ENCODE measurements at regions not wholly inside any gene's neighbourhood (a gene's known extent, or its start where the extent isn't known, plus 50 kb on each side); places are given as distances from the start of the nearest gene placed in this dataset.

GRCh38 chr11:28777126-28777525 lies 668.9 kb downstream of the METTL15 start:
- no peaks in the 10 kb centered on the region for H3K27me3 Mint-ChIP-seq (ENCODE audit: low read depth, unreplicated experiment)
- Histone ChIP-seq H3K36me3 (ENCODE audit: insufficient read depth, low read length) (no peaks in the 10 kb centered on the region), H3K4me1 (ENCODE audit: insufficient read depth, low read length) (no peaks in the 10 kb centered on the region), H3K9ac (ENCODE audit: low read length) (no peak overlapping the region), H3K9me3 (ENCODE audit: insufficient read depth, low read depth, low read length) (peaks cover 5% of the 10 kb centered on the region), H3K27ac (ENCODE audit: low read depth, low read length) (no peak overlapping the region), H3K4me2 (ENCODE audit: low read length) (no peak overlapping the region), H2AFZ (ENCODE audit: low read depth, low read length) (no peak overlapping the region), H3K79me2 (ENCODE audit: insufficient read depth, low read length) (no peaks in the 10 kb centered on the region), H3K27me3 (ENCODE audit: insufficient read depth, low read length) (no peaks in the 10 kb centered on the region), H3K4me3 (ENCODE audit: insufficient read depth, low read depth, low read length) (no peak overlapping the region), H4K20me1 (ENCODE audit: insufficient read depth, low read length) (no peaks in the 10 kb centered on the region)
- DNase-seq (ENCODE audit: low read depth), result no peak
- FAIRE-seq, result no peak
- no peaks in the 10 kb centered on the region for H3K36me3 Mint-ChIP-seq (ENCODE audit: low read depth, unreplicated experiment)
- no peak for TF ChIP-seq CTCF (IDR thresholded peaks at IDR 0.05; ENCODE audit: insufficient read depth, low read depth, low read length)
- TF ChIP-seq EZH2 (IDR thresholded peaks at IDR 0.05; ENCODE audit: insufficient read depth, low read length), result no peak
- H3K4me3 Mint-ChIP-seq (ENCODE audit: unreplicated experiment), result no peak overlapping the region
- no peaks in the 10 kb centered on the region for H3K4me1 Mint-ChIP-seq (ENCODE audit: low read depth, unreplicated experiment)
- peaks cover 2% of the 10 kb centered on the region for H3K9me3 Mint-ChIP-seq (ENCODE audit: unreplicated experiment)
- no peak overlapping the region for H3K27ac Mint-ChIP-seq (ENCODE audit: unreplicated experiment)

DNA sequence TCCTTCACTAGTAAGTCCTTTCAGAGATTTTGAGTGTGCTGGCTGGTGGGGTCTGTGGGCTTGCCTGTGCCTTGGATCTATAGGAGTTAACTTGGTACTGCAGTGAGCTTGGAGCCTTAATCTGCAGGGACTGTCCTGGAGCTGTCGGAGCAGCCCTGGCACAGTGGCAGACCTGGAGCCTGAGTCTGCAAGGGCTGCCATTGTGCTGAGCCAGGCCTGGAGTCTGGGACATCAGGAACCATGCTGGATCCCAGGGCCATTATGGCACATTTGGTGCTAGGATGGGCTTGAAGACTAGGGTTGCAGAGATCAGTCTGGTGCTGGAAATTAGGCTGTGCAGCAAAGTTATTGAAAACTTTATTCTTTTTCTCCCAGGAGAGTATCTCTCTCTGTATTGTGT lies 665.4 kb downstream of the METTL15 start:
- no peak overlapping the region for H3K4me3 ChIP-seq (ENCODE audit: insufficient read depth, low read depth, low read length)
- H4K20me1 ChIP-seq (ENCODE audit: insufficient read depth, low read length), result no peaks in the 10 kb centered on the region
- H3K79me2 ChIP-seq (ENCODE audit: insufficient read depth, low read length), result no peaks in the 10 kb centered on the region
- no peak overlapping the region for H2AFZ ChIP-seq (ENCODE audit: low read depth, low read length)
- FAIRE-seq, result no peak
- Mint-ChIP-seq H3K4me3 (ENCODE audit: unreplicated experiment) (no peak overlapping the region), H3K9me3 (ENCODE audit: unreplicated experiment) (peaks cover 13% of the 10 kb centered on the region), H3K27ac (ENCODE audit: unreplicated experiment) (no peak overlapping the region), H3K27me3 (ENCODE audit: low read depth, unreplicated experiment) (no peaks in the 10 kb centered on the region), H3K36me3 (ENCODE audit: low read depth, unreplicated experiment) (no peaks in the 10 kb centered on the region), H3K4me1 (ENCODE audit: low read depth, unreplicated experiment) (peaks cover 9% of the 10 kb centered on the region)
- H3K27me3 ChIP-seq (ENCODE audit: insufficient read depth, low read length), result no peaks in the 10 kb centered on the region
- no peak overlapping the region for H3K27ac ChIP-seq (ENCODE audit: low read depth, low read length)
- no peaks in the 10 kb centered on the region for H3K36me3 ChIP-seq (ENCODE audit: insufficient read depth, low read length)
- H3K9me3 ChIP-seq (ENCODE audit: insufficient read depth, low read depth, low read length), result peaks cover 2% of the 10 kb centered on the region
- H3K4me1 ChIP-seq (ENCODE audit: insufficient read depth, low read length), result no peaks in the 10 kb centered on the region
- TF ChIP-seq EZH2 (IDR thresholded peaks at IDR 0.05; ENCODE audit: insufficient read depth, low read length) (no peak), CTCF (IDR thresholded peaks at IDR 0.05; ENCODE audit: insufficient read depth, low read depth, low read length) (no peak)
- no peak for DNase-seq (ENCODE audit: low read depth)
- no peak overlapping the region for H3K9ac ChIP-seq (ENCODE audit: low read length)
- H3K4me2 ChIP-seq (ENCODE audit: low read length), result no peak overlapping the region

- Histone ChIP-seq H3K27me3 (ENCODE audit: insufficient read depth, low read length) (no peaks in the 10 kb centered on the region), H3K79me2 (ENCODE audit: insufficient read depth, low read length) (no peaks in the 10 kb centered on the region), H2AFZ (ENCODE audit: low read depth, low read length) (no peak overlapping the region), H3K4me1 (ENCODE audit: insufficient read depth, low read length) (peaks cover 6% of the 10 kb centered on the region), H3K27ac (ENCODE audit: low read depth, low read length) (no peak overlapping the region), H3K9ac (ENCODE audit: low read length) (no peak overlapping the region), H4K20me1 (ENCODE audit: insufficient read depth, low read length) (no peaks in the 10 kb centered on the region), H3K9me3 (ENCODE audit: insufficient read depth, low read depth, low read length) (peaks cover 2% of the 10 kb centered on the region), H3K36me3 (ENCODE audit: insufficient read depth, low read length) (no peaks in the 10 kb centered on the region), H3K4me2 (ENCODE audit: low read length) (no peak overlapping the region), H3K4me3 (ENCODE audit: insufficient read depth, low read depth, low read length) (no peak overlapping the region)
- peaks cover 22% of the 10 kb centered on the region for H3K4me1 Mint-ChIP-seq (ENCODE audit: low read depth, unreplicated experiment)
- no peak for FAIRE-seq
- H3K9me3 Mint-ChIP-seq (ENCODE audit: unreplicated experiment), result peaks cover 13% of the 10 kb centered on the region
- no peak for DNase-seq (ENCODE audit: low read depth)
- H3K36me3 Mint-ChIP-seq (ENCODE audit: low read depth, unreplicated experiment), result no peaks in the 10 kb centered on the region
- TF ChIP-seq CTCF (IDR thresholded peaks at IDR 0.05; ENCODE audit: insufficient read depth, low read depth, low read length), result no peak
- no peak for TF ChIP-seq EZH2 (IDR thresholded peaks at IDR 0.05; ENCODE audit: insufficient read depth, low read length)
- no peak overlapping the region for H3K4me3 Mint-ChIP-seq (ENCODE audit: unreplicated experiment)
- H3K27ac Mint-ChIP-seq (ENCODE audit: unreplicated experiment), result no peak overlapping the region
- H3K27me3 Mint-ChIP-seq (ENCODE audit: low read depth, unreplicated experiment), result no peaks in the 10 kb centered on the region
Observed at GRCh38 chr11:28770806-28771205, 662.6 kb downstream of the METTL15 start.
